Retinal pigment epithelial cell (primary cell): ENCODE measurements at regions not wholly inside any gene's neighbourhood (a gene's known extent, or its start where the extent isn't known, plus 50 kb on each side); places are given as distances from the start of the nearest gene placed in this dataset.

Experiments
- DNase-seq: peaks from one replicate; pipeline ENCODE4 v3.0.0-alpha.2; 2010; ENCODE audit warnings: low read depth
- H3K4me3 ChIP-seq: 2 replicates; pipeline ENCODE4 v1.5.1; 2011; ENCODE audit warnings: mild to moderate bottlenecking, low read length, control low read depth, moderate library complexity
- CTCF ChIP-seq: conservative IDR thresholded peaks from 2 replicates; pipeline ENCODE4 v1.5.1; 2011; ENCODE audit warnings: low read depth, low read length, control low read depth, inconsistent platforms

GRCh38 chr5:67910546-67910945 is 305.0 kb upstream of the PIK3R1 start:
- DNase-seq: no peak
- no peak for TF ChIP-seq CTCF
- H3K4me3 ChIP-seq: no peak overlapping the region

- no peak for DNase-seq
- TF ChIP-seq CTCF: no peak
- H3K4me3 ChIP-seq: no peak overlapping the region
Measured at GRCh38 chr5:67908126-67908765, 307.3 kb upstream of the PIK3R1 start.

GRCh38 chr5:67904366-67904765 is 311.2 kb upstream of the PIK3R1 start:
- TF ChIP-seq CTCF: no peak
- no peak overlapping the region for H3K4me3 ChIP-seq
- DNase-seq: no peak

- no peak for TF ChIP-seq CTCF
- no peak for DNase-seq
- H3K4me3 ChIP-seq: no peak overlapping the region
Measured at GRCh38 chr5:67903656-67904055, 311.9 kb upstream of the PIK3R1 start.

- no peak for TF ChIP-seq CTCF
- DNase-seq: no peak
- H3K4me3 ChIP-seq: no peak overlapping the region
Measured at GRCh38 chr5:67903121-67903520, 312.4 kb upstream of the PIK3R1 start.

GRCh38 chr5:67902497-67902830 is 313.1 kb upstream of the PIK3R1 start:
- H3K4me3 ChIP-seq: no peak overlapping the region
- no peak for TF ChIP-seq CTCF
- no peak for DNase-seq

- TF ChIP-seq CTCF: no peak
- H3K4me3 ChIP-seq: no peak overlapping the region
- no peak for DNase-seq
Measured at GRCh38 chr5:67901814-67902496, 313.6 kb upstream of the PIK3R1 start.
